GM19328 (cell line): ENCODE measurements at regions not wholly inside any gene's neighbourhood (a gene's known extent, or its start where the extent isn't known, plus 50 kb on each side); places are given as distances from the start of the nearest gene placed in this dataset.
"Not testable (repeated sequence)": the region's sequence is repeated elsewhere in the genome, so short reads cannot be mapped to it uniquely, and the experiment has no call there.

Experiments
- ATAC-seq: cut with Tn5 transposase; IDR thresholded peaks from one replicate; pipeline ENCODE4 v1.9.1; 2021; ENCODE audit warnings: mild to moderate bottlenecking, moderate library complexity; ENCODE audit not compliant: unreplicated experiment

DNA sequence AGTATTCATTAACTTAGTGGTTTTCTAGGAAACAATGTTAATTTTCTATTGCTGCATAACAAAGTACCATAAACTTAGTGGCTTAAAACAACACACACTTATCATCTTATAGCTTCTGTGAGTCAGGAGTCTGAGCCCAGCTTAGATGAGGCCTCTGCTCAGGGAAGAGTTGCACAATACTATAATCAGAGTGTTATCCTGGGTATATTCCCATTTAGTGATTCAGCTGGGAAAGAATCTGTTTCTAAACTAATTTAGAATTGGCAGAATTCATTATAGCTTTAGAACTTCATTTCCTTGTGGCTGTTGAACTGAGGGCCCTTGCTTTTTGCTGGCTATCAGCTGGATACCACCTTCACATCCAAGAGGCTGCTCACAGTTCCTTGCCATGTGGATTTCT, 515.5 kb downstream of the BRINP3 start:
- no peak for ATAC-seq

DNA sequence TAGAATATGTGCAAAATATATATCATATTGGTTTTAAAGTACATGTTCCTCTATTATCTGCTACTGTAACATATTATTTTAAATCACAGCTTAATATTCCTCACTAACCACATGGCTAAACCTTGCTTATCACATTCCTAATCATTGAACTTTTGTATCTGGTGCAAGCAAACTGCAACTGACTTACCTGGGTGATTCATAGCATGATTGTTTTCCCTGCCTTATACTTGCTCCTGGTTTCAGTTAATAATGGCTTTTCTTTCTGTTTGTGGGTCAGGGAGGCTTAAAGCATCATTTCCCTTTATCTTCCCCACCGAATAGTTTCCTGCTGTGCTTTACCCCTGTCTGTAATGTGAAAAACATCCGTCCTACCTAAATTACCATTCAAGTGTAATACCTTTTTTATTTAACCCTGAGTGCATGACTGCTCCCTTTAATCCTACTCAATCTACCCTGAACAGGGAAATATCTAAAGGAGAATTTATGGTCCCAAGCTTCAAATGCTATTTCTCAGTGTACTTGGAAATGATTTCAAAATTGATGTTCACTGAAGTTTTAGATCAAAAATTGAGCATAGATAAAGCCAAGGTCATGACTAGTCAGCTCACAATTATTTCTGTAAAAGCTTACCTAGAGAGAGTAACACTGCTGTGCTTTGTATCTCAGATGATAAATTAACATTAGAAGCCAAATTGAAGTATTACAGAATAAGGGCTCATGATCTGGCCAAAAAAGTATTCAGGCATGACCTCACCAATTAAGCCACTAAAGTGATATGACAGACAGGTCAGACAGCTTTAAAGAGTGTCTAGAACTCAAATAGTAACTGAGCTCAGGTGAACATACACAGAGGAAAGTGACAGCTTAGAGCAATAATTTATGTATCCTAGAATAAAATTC, 507.1 kb downstream of the BRINP3 start:
- no peak for ATAC-seq

DNA sequence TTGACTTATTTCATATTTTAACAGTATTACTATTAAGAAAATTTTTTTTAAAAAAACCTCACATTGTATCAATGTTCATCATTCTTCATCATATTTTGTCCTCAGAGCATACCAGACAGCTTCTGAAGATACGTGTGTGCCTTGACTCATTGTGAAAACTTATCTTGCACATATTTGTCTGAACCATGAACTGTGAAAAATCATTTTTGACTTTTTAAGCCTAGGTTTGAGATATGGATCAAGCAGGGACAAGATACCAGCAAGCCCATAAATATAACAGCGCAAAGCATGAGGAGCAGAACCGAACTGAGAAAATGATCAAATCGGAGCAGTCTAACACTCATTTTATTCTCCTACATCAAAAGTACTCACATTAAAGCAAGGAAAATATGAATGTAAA, 506.0 kb downstream of the BRINP3 start:
- ATAC-seq, result no peak

DNA sequence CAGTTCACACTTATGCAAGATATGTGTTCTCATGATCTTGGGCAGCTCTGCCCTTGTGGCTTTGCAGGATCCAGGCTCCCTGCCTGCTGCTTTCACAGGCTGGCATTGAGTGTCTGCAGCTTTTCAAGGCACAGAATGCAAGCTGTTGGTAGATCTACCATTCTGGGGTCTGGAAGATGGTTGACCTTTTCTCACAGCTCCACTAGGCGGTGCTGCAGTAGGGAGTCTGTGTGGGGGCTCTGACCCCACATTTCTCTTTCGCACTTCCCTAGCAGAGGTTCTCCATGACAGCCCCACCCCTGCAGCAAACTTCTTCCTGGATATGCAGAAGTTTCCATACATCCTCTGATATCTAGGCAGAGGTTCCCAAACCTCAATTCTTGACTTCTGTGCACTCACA, 500.5 kb downstream of the BRINP3 start:
- no peak for ATAC-seq

DNA sequence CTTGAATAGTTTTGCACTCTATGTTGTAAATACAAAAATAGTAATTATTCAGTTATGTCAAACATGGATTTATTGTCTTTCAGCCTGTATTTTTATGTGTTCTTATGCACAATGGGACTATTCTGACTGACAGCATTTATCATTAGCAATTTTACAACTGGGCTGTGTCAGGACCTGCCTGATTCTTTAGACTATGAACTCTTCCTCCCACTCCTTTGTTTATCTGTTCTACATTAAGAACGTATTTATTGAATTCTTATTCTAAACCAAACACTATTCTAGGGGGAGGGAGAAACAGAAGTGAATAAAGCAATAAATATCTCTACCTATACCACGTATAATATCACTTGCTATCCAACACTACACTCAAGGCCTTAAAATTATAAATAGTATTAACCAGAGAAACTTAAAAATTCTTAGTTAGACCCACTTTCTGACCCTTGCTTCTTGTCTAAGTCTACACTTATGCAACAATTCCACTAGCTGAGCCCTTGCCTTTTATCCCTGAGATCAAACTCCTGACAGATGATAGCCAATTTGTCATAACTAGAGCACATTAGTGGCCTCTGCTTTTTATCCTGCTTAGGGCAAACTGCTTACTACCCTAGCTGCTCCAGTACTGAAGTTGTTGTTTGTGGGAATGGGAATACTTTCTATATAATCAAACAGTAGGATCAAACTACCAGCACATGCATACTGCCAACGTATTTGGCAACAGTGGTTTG, 494.3 kb downstream of the BRINP3 start:
- ATAC-seq, result no peak

DNA sequence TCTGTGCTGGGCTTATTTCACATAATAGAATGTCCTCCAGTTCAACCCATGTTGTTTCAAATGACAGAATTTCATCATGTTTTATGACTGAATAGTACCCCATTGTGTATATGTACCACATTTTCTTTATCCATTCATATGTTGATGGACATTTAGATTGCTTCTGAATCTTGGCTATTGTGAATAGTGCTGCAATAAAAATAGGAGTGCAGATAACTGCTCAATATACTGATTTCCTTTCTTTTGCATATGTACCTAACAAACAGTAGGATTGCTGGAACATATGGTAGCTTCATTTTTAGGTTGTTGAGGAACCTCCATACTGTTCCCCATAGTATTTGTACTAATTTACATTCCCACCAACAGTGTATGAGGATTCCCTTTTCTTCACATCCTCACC, 491.1 kb downstream of the BRINP3 start:
- ATAC-seq, result no peak

DNA sequence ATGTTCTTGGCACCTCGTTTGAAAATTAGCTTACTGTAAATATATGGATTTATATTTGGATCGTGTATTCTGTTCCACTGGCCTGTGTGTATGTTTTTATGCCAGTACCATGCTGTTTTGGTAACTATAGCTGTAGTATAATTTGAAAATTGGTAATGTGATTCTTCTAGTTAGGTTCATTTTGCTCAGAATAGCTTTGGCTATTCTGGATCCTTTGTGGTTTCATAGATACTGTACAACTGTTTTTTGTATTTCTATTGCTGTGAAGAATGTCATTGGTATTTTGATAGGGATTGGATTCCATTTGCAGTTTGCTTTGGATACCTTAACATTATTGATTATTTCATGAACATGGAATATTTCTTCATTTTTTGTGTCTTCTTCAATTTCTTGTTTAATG, 490.2 kb downstream of the BRINP3 start:
- no peak for ATAC-seq

DNA sequence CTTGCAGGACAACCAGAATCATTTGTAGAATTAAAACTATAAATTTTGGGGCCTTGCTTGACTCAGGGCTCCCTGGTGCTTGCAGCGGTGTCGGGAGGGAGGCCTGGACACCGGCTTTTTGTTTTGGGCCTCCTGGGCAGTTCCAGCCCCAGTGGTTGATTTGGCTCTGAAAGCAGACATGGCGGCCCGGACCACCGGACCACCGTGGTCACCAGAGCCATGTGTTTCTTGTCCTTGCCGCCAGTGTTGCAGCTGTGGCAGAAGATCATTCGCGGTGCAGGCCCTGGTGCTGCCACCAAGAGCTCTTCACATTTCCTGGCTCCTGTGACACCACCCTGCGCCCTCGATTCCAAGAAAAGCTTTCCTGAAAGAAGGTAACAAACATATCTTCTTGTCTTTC, 484.8 kb downstream of the BRINP3 start:
- ATAC-seq, result no peak

DNA sequence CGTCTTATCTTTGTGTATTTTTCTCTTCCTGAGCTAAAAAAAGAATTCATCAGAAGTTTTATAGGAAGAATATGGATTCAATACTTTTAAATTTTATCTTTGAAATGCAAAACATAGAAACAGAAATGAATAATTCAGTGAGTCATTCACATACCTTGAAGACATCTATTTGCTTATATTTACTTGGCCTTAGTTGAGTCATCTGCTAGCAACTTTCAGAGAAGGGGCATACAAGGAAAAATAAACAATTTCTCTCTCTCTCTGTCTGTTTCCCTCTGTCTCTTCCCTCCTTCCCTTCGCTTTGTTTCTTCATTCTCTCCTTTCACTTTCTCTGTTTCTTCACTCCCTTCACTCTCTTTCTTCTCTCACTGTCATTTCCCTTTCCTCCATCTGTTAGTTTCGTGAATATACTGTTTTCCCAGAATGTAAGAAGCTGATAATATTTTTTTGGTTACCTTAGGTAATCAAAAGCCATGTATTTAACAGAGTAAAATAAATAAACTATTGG, 477.2 kb downstream of the BRINP3 start:
- ATAC-seq, result no peak

DNA sequence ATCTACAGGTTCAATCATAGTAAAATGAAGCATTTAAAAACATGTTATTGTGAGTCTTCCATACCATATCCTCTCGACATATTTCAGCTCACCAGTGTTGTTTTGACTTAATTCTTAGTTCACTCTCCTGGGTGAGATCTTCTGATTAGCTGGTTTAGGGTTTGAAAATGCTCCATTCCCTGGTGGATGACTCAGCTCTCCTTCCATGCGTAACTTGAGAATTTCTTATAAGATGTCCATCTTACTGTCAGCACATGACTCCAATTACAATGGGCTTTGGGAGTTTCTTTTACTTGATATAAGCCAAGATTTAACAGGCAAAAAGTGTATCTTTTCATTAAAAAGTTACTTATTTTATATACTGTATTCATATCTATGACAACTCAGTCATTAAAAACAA, 476.5 kb downstream of the BRINP3 start:
- ATAC-seq, result no peak

DNA sequence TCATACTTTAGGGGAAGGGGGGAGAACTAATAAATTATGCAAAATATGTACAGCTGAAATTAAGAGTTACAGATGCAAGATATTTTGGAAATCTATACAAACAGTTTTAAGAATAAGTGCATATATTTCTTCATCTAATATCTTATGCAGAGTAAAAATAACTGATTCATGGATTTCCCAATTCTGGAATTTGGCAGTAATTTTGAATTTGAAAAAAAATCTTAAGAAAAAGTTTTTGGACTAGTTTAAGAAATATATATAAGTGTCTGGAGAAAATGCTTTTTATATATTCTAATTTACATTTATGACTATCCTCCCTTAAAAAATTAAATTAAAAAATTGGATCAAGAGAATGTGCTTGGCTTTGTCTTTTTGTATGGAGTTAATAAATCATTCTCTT, 474.3 kb downstream of the BRINP3 start:
- ATAC-seq, result no peak

DNA sequence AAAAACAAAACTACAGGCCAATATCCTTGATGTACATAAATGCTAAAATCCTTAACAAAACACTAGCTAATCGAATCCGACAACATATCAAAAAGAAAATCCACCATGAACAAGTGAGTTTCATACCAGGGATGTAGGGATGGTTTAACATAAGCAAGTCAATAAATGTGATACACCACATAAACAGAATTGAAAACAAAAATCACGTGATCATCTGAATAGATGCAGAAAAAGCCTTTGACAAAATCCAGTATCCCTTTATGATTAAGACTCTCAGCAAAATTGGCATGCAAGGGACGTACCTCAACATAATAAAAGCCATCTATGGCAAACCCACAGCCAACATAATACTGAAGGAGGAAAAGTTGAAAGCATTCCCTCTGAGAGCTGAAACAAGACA, 466.1 kb downstream of the BRINP3 start:
- no peak for ATAC-seq

DNA sequence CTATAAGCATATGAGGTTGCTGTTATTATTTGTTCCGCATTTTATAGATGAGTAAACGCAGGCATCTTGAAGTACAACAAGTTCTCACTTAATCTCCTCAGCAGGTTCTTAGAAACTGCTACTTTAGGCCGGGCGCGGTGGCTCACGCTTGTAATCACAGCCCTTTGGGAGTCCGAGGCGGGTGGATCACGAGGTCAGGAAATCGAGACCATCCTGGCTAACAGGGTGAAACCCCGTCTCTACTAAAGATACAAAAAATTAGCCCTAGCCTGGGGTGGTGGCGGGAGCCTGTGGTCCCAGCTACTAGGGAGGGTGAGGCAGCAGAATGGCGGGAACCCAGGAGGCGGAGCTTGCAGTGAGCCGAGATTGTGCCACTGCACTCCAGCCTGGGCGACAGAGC, 458.5 kb downstream of the BRINP3 start:
- not testable (repeated sequence) for ATAC-seq

DNA sequence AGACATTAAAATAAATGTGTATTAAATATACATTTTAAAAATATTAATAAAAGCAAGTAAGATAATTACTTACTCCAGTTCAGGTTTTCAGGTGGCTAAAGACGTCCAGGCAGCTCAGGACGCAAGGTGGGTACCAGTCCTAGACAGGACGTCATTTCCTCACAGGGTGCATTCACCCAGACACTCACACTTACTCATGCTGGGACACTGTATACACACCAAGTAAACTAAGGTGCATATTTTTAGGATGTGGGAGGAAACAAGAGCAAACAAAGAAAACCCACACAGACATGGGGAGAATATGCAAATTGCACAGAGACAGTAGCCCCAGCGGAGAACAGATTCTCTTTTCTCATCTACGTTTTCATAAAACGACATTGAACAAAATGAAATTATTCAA, 457.9 kb downstream of the BRINP3 start:
- ATAC-seq, result no peak

DNA sequence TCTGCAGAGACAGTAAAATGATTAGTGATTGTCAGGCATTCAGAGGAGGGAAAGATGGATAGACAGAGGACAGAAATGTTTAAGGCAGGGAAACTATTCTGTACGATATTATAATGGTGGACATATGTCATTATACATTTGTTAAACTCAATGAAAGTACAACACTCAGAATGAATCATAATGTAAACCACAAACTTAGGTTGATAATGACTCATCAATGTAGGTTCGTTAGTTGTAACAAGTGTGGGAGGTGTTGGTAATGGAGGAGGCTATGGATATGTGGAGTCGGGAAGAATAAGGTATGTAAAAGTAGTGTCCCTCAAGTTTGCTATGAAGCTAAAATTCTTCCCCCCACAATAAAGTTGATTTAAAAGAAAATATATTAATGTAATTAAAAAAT, 455.0 kb downstream of the BRINP3 start:
- ATAC-seq, result no peak

DNA sequence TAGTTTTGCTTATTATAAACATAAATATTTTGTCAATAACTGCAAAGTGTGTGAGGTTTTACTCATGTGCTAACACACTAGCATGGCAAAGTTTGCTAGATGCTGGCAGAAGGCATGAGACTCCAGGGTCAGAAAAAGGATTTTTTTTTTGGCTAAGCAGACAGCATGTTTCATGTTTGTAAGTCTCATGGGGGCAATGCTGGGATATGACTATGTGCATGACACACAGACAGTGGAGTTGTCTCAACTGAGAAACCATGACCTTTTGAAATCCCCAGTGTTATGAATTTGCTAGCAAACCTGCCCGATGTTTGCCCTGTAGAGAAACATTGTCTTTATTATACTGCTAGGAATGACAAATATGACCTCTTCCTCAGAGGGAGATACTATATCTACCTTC, 448.2 kb downstream of the BRINP3 start:
- ATAC-seq, result no peak

DNA sequence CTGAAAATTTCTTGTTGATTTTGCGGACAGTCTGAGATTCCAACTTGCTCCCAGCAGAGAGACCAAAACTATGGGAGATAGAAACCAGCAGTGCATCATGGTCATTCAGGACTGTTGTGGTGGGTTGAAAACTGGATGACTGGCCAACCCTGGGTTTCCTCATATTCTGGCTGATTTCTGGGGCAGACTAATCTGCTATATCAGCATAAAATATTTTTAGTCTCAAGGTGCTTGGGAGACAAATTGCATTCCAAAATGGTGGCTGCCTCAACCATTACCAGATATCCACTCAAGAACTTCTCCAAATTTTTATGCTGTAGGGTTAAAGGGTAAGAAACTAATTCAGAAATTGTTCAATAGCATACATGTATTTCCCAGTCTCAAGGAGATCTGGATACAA, 434.0 kb downstream of the BRINP3 start:
- no peak for ATAC-seq

DNA sequence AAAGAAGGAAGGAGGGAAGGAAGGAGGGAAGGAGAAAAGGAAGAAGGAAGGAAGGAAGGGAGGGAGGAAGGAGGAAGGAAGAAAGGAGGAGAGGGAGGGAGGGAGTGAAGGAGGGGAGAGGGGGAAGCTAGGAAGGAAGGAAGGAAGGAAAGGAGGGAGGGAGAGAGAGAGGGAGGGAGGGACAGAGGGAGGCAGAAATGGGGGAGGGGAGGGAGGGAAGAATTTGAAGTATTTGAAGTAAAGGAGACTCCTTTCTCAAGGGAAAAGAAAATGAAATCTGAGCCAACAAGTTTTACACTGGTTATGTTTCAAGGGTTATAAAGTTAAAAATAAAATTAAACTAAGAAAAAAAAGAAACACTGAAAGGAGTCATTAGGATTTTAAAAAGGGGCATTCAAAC, 431.4 kb downstream of the BRINP3 start:
- ATAC-seq, result no peak
